Suppressor macrophage treated with lipopolysaccharide for 1 hour (primary cell): ENCODE measurements at regions not wholly inside any gene's neighbourhood (a gene's known extent, or its start where the extent isn't known, plus 50 kb on each side); places are given as distances from the start of the nearest gene placed in this dataset.

Experiments used
- DNase-seq, 3 donors: peaks; one replicate each; pipeline ENCODE4 v3.0.0-alpha.2; 2020 to 2022

DNA sequence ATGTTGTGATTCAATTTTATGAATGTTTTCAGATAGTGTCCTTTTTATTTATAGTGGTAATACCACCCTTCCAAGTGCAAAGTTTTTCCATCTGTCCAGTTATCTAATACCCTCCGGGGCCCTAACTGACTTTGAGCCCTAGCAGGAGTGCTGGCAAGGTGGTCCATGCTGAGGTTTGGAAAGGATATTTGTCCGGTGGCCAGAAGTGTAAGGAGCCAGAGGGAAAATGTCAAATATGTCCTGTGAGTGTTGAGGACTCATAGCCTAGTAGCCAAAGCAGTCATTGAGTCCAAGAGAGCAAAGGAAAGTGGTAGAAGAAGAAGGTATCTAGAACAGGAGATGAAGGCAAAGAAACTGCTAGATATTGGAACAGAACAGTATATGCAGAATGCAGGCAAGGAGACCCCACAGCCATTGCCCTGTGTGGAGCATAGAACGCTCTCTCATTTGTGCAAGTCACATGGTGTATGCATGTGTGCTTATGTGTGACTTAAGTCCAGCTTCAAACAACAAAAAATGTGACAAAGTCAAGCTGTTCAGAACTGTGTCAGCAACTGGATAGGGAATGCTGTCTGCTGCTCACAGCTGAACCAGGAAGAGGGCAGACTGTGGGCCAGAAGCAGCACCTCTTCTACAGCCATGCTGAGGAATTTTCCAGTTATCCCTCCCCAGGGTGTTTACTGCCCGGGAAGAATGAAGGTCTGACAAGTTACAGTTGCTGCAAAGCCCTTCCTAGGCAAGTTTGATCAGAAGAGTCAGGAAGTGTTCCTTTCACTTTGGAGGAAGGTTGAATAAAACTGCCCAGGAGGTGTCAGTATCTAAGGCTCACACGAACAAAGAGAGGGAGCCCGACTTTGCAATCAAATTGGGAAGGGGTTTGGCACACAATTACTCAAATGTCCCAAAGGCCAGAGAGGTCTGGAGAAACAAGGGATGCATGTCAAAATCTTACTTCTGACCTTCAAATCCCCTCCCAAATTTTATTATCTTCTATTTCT lies 463.3 kb upstream of the DMAC1 start:
- no peak for DNase-seq

DNA sequence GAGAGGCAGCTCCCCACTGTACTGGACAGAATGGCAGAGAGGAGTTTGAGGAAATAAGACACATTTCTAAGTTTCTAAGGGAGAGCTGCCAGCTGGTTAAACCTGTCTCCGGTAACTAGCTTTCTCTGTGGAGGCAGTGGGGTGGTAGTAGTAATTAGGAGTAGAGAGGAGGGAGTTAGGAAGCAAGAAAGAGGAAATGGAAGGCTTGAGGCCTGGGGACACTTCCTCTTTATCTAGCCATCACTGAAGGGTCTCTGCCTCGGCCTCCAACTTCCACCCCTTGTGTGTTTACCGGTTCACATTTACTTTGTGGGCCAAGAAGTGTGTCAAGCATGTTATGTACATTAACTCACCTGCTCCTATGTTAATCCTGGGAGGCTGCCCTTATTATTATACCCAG lies 462.2 kb upstream of the DMAC1 start:
- peak in 1 of 3 donors; percentile 4 for DNase-seq

DNA sequence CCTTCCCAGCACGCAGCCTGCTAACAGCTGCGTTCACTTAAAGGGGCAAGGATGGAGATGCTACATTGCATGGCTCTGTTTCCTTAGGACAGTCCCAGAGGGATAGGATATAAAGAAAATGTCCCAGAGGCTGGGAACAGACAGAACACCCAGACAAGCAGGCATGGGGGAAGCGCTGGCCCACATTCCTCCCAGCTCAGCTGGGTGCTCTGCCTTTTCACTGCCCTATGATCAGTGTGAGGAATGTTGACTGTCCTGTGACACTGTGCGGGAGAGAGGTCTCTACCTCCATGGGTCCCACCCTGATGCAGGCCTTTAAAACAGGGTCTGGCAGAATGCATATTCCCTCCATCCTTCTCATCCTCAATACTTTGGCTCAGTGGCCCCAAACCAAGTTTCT lies 459.4 kb upstream of the DMAC1 start:
- no peak for DNase-seq

GRCh38 chr9:8256880-8257279 lies 457.3 kb upstream of the DMAC1 start:
- DNase-seq: no peak

DNA sequence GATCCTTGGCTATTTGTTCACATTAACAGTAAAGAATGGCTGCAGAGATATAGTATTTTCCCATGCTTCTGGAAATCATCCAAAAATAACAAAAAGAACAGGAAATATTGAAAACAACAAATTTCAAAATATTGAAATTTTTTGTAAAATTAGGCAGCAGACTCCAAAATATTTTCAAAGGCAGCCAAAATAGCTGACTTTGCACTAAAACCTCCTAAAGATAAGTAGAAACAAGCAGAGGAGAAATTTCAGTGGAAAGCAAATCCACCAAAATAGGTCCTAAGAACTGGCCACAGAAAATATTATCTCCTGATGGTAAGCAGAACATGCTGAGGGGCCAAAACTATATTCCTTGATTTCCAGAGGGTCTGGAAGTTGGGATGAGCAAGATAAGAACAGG lies 456.3 kb upstream of the DMAC1 start:
- no peak for DNase-seq

DNA sequence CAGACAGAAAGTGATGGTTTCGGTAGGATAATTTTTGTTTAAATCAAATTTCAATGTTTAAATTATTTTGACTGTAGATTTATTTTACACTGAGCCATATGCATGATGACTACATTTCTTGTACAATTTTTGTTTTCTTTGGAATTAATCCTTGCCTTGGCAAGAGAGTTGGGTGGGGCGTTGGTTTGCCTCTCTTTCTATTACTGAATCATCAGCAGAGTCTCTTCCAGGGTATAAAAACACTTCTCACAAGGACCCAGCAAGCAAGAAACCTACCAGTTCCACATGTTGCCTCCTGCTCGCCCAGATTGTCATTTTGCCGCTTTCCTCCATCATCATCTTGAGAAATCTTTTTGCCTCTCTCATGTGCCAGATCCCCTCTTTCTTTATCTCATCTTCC lies 455.0 kb upstream of the DMAC1 start:
- no peak for DNase-seq

- DNase-seq: no peak
Measured at GRCh38 chr9:8252445-8252844, 452.9 kb upstream of the DMAC1 start.

GRCh38 chr9:8251566-8251965 lies 452.0 kb upstream of the DMAC1 start:
- no peak for DNase-seq

DNA sequence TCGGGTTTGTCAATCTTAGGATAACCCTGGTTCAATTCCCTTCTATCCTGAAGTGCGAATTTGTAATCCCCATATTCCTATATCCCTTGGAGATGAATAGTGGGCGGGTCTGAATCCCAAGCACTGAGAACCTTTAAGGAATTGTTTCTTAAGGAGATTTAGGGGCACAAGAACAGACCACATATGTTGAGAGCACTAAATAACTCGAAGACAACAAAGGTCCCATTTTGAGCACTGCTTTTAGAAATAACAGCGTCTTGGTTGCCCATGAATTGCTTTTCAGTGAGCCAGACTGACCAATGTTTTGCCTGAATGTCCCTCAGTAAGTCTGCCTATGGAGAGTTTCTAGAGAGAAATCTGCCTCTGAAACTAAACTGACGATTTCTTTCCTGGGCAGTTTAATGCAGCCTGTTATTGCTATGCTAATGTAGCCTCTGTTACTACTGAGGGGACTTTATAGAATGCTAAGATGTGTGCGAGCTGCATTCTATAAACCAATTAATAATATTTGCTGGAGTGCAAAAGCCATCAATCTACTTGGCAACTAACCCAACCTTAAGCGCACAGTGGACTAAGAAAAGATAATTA lies 445.0 kb upstream of the DMAC1 start:
- no peak for DNase-seq

- DNase-seq: peak in 1 of 3 donors; percentile 1
Measured at GRCh38 chr9:8241201-8241600, 441.6 kb upstream of the DMAC1 start.

DNA sequence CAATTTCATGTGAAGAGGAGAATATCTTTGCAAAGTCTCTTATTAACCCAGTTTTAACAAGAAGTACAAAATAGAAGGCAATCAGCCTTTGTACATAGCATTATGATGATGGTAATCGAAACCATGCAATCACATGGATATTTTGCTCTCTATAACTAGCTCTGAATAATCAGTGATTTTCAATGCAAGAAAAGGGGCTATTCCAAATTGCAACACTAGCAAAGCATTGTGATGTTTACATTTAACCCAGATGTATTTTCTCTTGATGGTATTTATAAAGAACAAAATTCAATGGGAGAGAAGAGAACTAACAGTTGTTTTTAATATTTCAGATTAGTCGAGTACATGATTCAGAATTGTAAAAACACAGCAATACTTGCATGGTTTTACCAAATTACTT lies 437.5 kb upstream of the DMAC1 start:
- no peak for DNase-seq

DNA sequence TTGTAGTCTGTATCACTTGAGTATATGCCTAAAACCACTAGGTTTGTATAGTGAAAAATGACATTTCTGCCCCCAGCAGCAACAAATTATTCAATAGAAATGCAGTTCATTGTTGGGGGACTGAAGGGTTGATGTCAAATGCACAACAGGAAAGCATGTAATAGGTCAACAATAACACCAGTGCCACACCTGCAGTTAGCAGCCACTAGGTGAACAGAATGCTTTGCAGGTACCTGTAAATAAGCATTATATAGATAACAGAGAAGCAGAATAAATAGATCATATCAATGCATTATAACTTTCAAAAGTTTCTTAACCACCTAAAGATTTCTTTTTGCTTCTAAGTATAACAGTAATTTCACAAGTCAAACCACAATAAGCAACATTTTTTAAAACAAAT lies 435.9 kb upstream of the DMAC1 start:
- no peak for DNase-seq

GRCh38 chr9:8234316-8234715 lies 434.7 kb upstream of the DMAC1 start:
- DNase-seq: no peak

DNA sequence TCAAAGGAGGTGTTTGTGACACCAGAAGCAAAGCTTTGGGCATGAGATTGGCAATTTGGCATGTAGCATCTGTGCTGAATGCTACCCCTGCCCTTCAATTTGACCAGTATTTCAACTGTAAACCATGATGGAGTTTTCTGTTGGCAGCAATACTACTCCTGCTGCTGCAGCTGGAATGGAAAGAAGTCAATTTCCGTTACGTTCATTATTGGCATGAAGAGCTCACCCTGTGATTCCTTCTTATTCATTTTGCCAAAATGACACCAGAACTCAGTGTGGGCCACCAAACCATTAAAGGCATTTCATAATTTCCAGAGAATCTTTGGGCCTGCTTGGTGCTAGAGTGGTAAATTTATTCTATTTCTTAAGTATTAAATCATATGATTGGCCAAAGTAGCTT lies 433.1 kb upstream of the DMAC1 start:
- no peak for DNase-seq

GRCh38 chr9:8229226-8229625 lies 429.6 kb upstream of the DMAC1 start:
- no peak for DNase-seq

GRCh38 chr9:8224381-8224801 lies 424.8 kb upstream of the DMAC1 start:
- no peak for DNase-seq

DNA sequence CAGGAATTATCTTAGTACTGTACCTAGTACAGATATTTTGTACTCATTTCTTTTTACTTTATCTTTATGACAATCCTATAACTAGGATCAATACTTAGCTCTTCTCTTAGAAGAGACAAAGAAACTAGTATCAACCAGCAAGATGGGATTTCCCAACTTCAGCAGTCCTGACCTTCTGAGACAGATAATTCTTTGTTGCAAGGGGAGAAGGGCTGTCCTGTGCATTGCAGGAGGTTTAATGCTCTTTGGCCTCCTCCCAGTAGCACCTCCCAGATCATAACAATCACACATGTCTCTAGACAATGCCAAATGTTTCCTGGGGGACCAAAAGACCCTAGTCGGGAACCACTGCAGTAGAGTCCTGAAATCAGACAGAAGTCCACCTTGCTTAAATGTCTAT lies 424.3 kb upstream of the DMAC1 start:
- no peak for DNase-seq

DNA sequence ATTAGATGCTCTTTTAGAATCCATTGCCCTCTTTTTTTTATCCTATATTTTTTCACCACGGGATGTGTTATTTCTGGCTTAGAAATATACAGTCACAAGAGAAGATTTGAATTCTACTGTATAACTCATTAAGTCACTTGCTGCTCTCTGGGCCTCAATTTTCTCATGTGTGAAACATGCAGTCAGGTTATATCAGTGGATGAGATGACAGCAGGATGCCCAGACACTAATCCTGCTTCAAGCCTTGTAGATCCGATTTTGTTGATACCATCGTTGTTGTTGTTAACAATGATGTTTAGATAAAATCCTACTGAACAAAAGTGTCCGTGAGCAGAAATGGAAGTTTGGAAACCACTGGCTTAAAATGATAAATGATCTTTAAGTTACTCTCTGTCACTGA lies 421.9 kb upstream of the DMAC1 start:
- no peak for DNase-seq

DNA sequence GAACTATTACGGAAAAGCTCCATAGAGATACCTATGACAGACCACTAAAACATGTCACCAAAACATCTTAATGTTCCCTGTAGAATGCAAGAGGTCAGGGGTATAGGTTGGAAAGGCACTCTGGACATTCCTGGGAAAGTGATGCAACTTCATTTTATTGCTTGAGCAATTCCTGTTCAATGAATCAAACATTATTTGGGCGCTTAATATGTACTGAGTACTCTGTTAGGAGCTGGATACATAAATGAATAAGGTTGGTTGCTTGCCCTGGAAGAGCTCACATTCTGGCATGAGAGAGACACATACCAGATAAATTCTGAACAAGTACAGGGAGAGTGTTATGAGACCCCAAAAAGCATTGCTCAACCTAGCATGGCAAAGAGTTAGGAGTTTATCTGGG lies 408.9 kb upstream of the DMAC1 start:
- no peak for DNase-seq

DNA sequence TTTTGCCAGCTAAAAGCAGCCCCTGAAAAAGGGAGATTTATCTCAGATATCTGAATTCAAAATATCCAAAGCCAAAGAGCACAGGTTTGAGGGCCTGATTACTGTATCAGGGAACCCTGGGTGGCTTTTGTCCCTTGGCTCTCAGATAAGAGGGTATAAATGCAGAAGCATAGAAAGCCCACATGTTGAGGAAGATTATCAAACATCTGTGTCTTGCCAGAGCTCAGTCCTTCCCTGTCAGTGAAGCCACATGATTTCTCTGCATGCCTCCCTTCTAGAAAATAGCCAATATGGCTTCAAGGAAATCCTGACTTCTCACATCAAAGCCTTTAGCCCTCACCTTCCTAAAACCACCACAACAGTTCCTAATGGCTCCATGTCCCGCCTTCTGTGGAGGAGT lies 408.0 kb upstream of the DMAC1 start:
- DNase-seq: no peak

DNA sequence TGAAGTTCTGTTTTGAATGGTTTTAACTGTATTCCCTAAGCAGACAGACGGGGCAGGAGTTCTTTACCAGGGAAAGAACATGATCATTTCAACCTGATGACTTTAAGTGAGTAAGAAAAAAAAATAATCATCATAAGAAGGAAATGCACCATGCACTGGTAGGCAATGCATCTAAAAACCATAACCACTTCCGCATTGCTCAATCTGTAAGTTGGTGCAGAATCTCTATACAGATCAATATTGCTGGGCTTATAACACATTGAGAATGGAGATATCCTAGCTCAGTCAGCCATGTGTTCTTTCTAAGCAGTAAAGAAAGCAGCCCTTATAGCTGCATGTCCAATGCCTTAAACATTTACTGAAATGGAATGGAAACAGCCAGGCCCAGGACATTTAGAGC lies 407.1 kb upstream of the DMAC1 start:
- DNase-seq: no peak

DNA sequence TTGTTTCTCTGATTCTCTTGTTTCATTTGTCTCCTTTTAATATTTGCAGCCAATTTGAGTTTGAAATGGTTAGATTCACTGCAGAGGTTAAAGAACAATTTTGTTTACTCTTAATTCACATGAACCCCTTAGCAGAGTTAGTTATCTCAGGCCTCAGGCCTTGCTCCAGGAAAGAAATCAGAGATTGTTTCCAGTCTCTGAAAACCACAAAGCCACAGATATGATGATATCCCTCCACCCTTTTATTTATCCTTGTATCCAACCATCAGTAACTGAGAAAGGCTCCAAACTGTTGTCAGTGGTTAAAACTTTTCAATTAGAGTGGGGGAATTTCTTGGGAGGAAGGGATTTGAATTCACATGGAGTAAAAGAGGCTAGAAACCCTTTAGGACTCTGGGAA lies 406.0 kb upstream of the DMAC1 start:
- DNase-seq: no peak

DNA sequence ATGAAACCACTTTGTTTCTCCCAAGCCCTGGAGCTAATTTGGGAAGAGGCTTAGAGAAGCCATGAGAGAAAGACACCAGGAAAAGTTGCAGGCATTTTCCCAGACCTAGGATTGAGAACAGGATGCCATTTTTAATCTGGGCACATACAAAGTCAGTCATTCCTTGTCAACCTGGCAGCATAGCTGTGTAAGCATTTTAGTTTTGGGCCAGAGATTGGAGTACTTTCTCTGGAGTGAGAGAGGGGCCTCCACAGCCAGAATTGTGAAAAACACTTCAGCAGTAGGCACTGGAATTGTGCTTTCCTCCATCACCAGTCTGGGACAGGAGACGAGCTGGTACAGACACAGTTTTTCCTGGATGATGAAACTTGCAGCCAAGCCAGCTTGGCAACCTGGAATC lies 390.3 kb upstream of the DMAC1 start:
- no peak for DNase-seq

- DNase-seq: peak in 2 of 3 donors; percentile 1 to 23
Measured at GRCh38 chr9:8188723-8189407, 389.3 kb upstream of the DMAC1 start.
